K562 (cell line): ENCODE measurements at regions not wholly inside any gene's neighbourhood (a gene's known extent, or its start where the extent isn't known, plus 50 kb on each side); places are given as distances from the start of the nearest gene placed in this dataset.

ENCODE experiments used
- ATAC-seq: fragments of 200-7000 bp; cut with Tn5 transposase; 3 replicates; pipeline ENCODE4 v1.9.1; 2020; ENCODE audit warnings: moderate library complexity
- BruUV-seq: library from RNA; stranded (reverse); fragments of 400-500 nt; replicated peaks from 2 replicates; lab custom pipeline; 2021; lab: Mats Ljungman, UMichigan
- CTCF ChIA-PET: fragments of 300-600 bp; formaldehyde crosslinking; extraction: SDS; loops from one replicate; lab custom pipeline; 2021; ENCODE audit warnings: low intra/inter-chr PET ratio; lab: Yijun Ruan, JAX
- POLR2A ChIA-PET: fragments of 300-600, 350-650 bp; sonication (Branson Sonifier 250); formaldehyde crosslinking; extraction: SDS; loops from one replicate; lab custom pipeline; 2021; ENCODE audit warnings: antibody characterized with exemption, inconsistent platforms; lab: Yijun Ruan, JAX
- DNase-seq, 4 experiments: peaks; one replicate each; pipeline versions ENCODE4 v3.0.0 to v3.0.0-alpha.2; 2011 to 2018; ENCODE audit warnings: low spot score in 3 of 4, mixed read lengths in 3 of 4; ENCODE audit errors: extremely low read depth in 1 of 4
- FAIRE-seq: peaks from 2 replicates; lab custom pipeline; 2011; peaks lifted over from hg19 to GRCh38; lab: Jason Lieb, UNC
- H2AFZ ChIP-seq: 2 replicates; pipeline ENCODE4 v1.6.0; 2011; ENCODE audit warnings: low read depth, low read length, control low read depth, inconsistent platforms
- H3K27ac ChIP-seq: fragments of 200-600 bp; 3 replicates; pipeline ENCODE4 v1.8.0; 2011; ENCODE audit warnings: low read depth, mild to moderate bottlenecking, control low read depth, inconsistent platforms, low read length, moderate library complexity, mixed read lengths; ENCODE audit errors: extremely low read depth
- H3K27me3 ChIP-seq, 2 experiments: fragments of 300-600 bp in 1 of 2; 2 replicates in 1 of 2; 3 replicates in 1 of 2; pipeline versions ENCODE4 v1.6.0 to v1.8.0; 2011; ENCODE audit warnings: inconsistent platforms in 2 of 2, low read length in 2 of 2, mild to moderate bottlenecking in 1 of 2, mixed read lengths in 1 of 2, moderate library complexity in 1 of 2; ENCODE audit not compliant: control insufficient read depth in 2 of 2, insufficient read depth in 2 of 2
- H3K36me3 ChIP-seq: fragments of 300-600 bp; 3 replicates; pipeline ENCODE4 v1.8.0; 2011; ENCODE audit warnings: mild to moderate bottlenecking, low read length, inconsistent platforms; ENCODE audit not compliant: control insufficient read depth, insufficient read depth
- H3K4me1 ChIP-seq, 2 experiments: fragments of 200-600 bp in 1 of 2; replicated peaks in 1 of 2; 2 replicates in 1 of 2; 3 replicates in 1 of 2; pipeline versions ENCODE4 v1.5.1 to v1.8.0; 2011; ENCODE audit warnings: inconsistent platforms in 2 of 2, low read length in 2 of 2, mild to moderate bottlenecking in 1 of 2, mixed read lengths in 1 of 2, moderate library complexity in 1 of 2; ENCODE audit not compliant: control insufficient read depth in 2 of 2, insufficient read depth in 2 of 2
- H3K4me2 ChIP-seq: 2 replicates; pipeline ENCODE4 v1.6.1; 2011; ENCODE audit warnings: low read length, control low read depth, inconsistent platforms, mixed read lengths; ENCODE audit not compliant: insufficient read depth
- H3K4me3 ChIP-seq: fragments of 200-600 bp; sonication (generic), shearing (Covaris generic); 2 replicates; pipeline ENCODE4 v1.5.1; 2016; ENCODE audit warnings: control low read depth, inconsistent platforms
- H3K79me2 ChIP-seq: fragments of 200-600 bp; 3 replicates; pipeline ENCODE4 v1.8.0; 2011; ENCODE audit warnings: low read length, inconsistent platforms; ENCODE audit not compliant: control insufficient read depth, insufficient read depth
- H3K9ac ChIP-seq, 2 experiments: 2 replicates each; pipeline versions ENCODE4 v1.6.0 to v1.6.1; 2011; ENCODE audit warnings: low read depth in 2 of 2, low read length in 2 of 2, control low read depth in 1 of 2, inconsistent platforms in 1 of 2, mild to moderate bottlenecking in 1 of 2, mixed read lengths in 1 of 2; ENCODE audit not compliant: insufficient read depth in 1 of 2
- H3K9me1 ChIP-seq: one replicate; pipeline ENCODE4 v1.6.0; 2011; ENCODE audit warnings: inconsistent platforms, mild to moderate bottlenecking, low read length, moderate library complexity; ENCODE audit not compliant: control insufficient read depth, insufficient read depth
- H3K9me3 ChIP-seq: replicated peaks from 2 replicates; pipeline ENCODE4 v1.5.1; 2011; ENCODE audit warnings: low read depth, low read length, inconsistent platforms; ENCODE audit not compliant: control insufficient read depth, insufficient read depth
- H4K20me1 ChIP-seq: replicated peaks from 2 replicates; pipeline ENCODE4 v1.6.1; 2011; ENCODE audit warnings: low read length, inconsistent platforms, mixed read lengths; ENCODE audit not compliant: control insufficient read depth, insufficient read depth
- CBFA2T3 ChIP-seq: fragments of 450-650 bp; IDR thresholded peaks from 2 replicates; pipeline ENCODE4 v1.6.1; 2017
- CSDE1 ChIP-seq, 2 experiments: fragments of 450-650 bp; IDR thresholded peaks; 2 replicates each; pipeline ENCODE4 v1.6.1; 2016; ENCODE audit warnings: mild to moderate bottlenecking in 1 of 2
- EP400 ChIP-seq: fragments of 450-650 bp; IDR thresholded peaks from 2 replicates; pipeline ENCODE4 v1.6.1; 2017; ENCODE audit warnings: antibody characterized with exemption, mild to moderate bottlenecking, moderate library complexity
- HCFC1 ChIP-seq: IDR thresholded peaks from 2 replicates; pipeline ENCODE4 v1.6.1; 2012; ENCODE audit warnings: low read depth, low read length, improper control_type of control experiment
- MAZ ChIP-seq, 2 experiments: fragments of 450-650 bp in 1 of 2; sonication (generic) in 1 of 2; formaldehyde crosslinking; IDR thresholded peaks in 1 of 2; conservative IDR thresholded peaks in 1 of 2; 2 replicates each; pipeline versions ENCODE4 v1.4.0 to v1.5.0; 2020; ENCODE audit warnings: mild to moderate bottlenecking in 1 of 2, missing genetic modification reagents in 1 of 2
- MYC ChIP-seq, 2 experiments: fragments of 250-450 bp in 1 of 2; sonication (Bioruptor Pico) in 1 of 2; IDR thresholded peaks; 2 replicates each; pipeline versions ENCODE4 v1.5.1 to v1.6.1; 2012 to 2021; ENCODE audit warnings: low read depth in 2 of 2, borderline replicate concordance in 1 of 2, improper control_type of control experiment in 1 of 2, low read length in 1 of 2, mild to moderate bottlenecking in 1 of 2, moderate library complexity in 1 of 2
- NBN ChIP-seq: fragments of 450-650 bp; IDR thresholded peaks from 2 replicates; pipeline ENCODE4 v1.6.1; 2016; ENCODE audit warnings: low read depth, mild to moderate bottlenecking
- NFATC3 ChIP-seq: fragments of 450-650 bp; IDR thresholded peaks from 2 replicates; pipeline ENCODE4 v1.6.1; 2017; ENCODE audit warnings: mild to moderate bottlenecking
- PHB ChIP-seq: fragments of 250-450 bp; sonication (Bioruptor Pico); IDR thresholded peaks from 2 replicates; pipeline ENCODE4 v1.5.0; 2021
- RUNX1 ChIP-seq: sonication (generic); IDR thresholded peaks from 2 replicates; pipeline ENCODE4 v1.6.1; 2016; ENCODE audit warnings: antibody characterized with exemption, low read depth
- THRAP3 ChIP-seq: fragments of 450-650 bp; IDR thresholded peaks from 2 replicates; pipeline ENCODE4 v1.6.1; 2016; ENCODE audit warnings: mild to moderate bottlenecking, inconsistent platforms, borderline replicate concordance
- XRCC4 ChIP-seq: IDR thresholded peaks from one replicate; pipeline ENCODE4 v1.6.1; 2011; ENCODE audit not compliant: insufficient read depth, insufficient read length; ENCODE audit errors: extremely low read depth
- YY1 ChIP-seq, 3 experiments: IDR thresholded peaks; 2 replicates each; pipeline ENCODE4 v1.6.1; 2011; ENCODE audit warnings: low read length in 2 of 3, mild to moderate bottlenecking in 2 of 3, moderate library complexity in 2 of 3, borderline replicate concordance in 1 of 3, control low read depth in 1 of 3, low read depth in 1 of 3; ENCODE audit not compliant: insufficient read depth in 3 of 3, insufficient replicate concordance in 2 of 3, control insufficient read depth in 1 of 3, insufficient read length in 1 of 3; ENCODE audit errors: extremely low read depth in 1 of 3
- ZNF274 ChIP-seq: IDR thresholded peaks from 2 replicates; pipeline ENCODE4 v1.6.1; 2011; ENCODE audit warnings: low read depth, mild to moderate bottlenecking, low read length, moderate library complexity, borderline replicate concordance
- ZNF407 ChIP-seq: fragments of 450-650 bp; IDR thresholded peaks from 2 replicates; pipeline ENCODE4 v1.6.1; 2016; ENCODE audit warnings: low read depth
- ZNF699 ChIP-seq: fragments of 250-450 bp; sonication (Bioruptor Pico); IDR thresholded peaks from 2 replicates; pipeline ENCODE4 v1.8.0; 2021; ENCODE audit warnings: mild to moderate bottlenecking, moderate library complexity; ENCODE audit not compliant: insufficient replicate concordance
- WGBS: fragments of 100-300 bp; shearing (Covaris generic); methylation state at CpG from one replicate; pipeline ENCODE4 v1.1.6; 2016; ENCODE audit warnings: low coverage, mixed read lengths; ENCODE audit not compliant: insufficient coverage; ENCODE audit errors: missing lambda C conversion rate; 5-methylcytosine and 5-hydroxymethylcytosine counted together
- in situ Hi-C: fragments of 300-500 bp; cut with MboI; formaldehyde crosslinking; loops from 4 replicates; pipeline ENCODE4 v1.15.0; 2018; ENCODE audit warnings: inconsistent platforms, mixed read lengths
- intact Hi-C: fragments of 100-400 bp; cut with micrococcal nuclease; formaldehyde crosslinking; loops from 2 replicates; pipeline ENCODE4 v1.14.2; 2022

GRCh38 chr12:28121433-28121832, 68.8 kb upstream of the CCDC91 start:
- Histone ChIP-seq H3K27me3 (no peaks in the 10 kb centered on the region), H3K9me1 (no peaks in the 10 kb centered on the region), H3K36me3 (no peaks in the 10 kb centered on the region), H3K4me1 (peaks cover 0 to 11% of the 10 kb centered on the region in 2 experiments; a peak in 2 of 5 replicates), H3K79me2 (no peaks in the 10 kb centered on the region), H4K20me1 (no peaks in the 10 kb centered on the region), H3K9ac (no peak overlapping the region), H3K4me3 (no peak overlapping the region), H2AFZ (0 out of 2 replicates have a peak overlapping the region, but pooled peaks have one; percentile 67), H3K9me3 (no peaks in the 10 kb centered on the region), H3K27ac (no peak overlapping the region), H3K4me2 (no peak overlapping the region)
- FAIRE-seq = no peak
- DNase-seq = no peak
- WGBS = 29% methylated on average over 1 of the region's 1 CpG
- intact Hi-C loops = no loop called here
- CTCF ChIA-PET = no interaction called here
- in situ Hi-C loops = no loop called here
- no peak for ATAC-seq
- BruUV-seq = no TSS peak
- POLR2A ChIA-PET = interaction anchor here (1.0 to 1.2 kb wide), 2 partner anchors 9 to 11 kb away, joined by 3 read pairs; no protein-coding TSS in a partner anchor
- TF ChIP-seq YY1 (IDR thresholded peaks at IDR 0.05; ENCODE audit: borderline replicate concordance in 1 of 3, control insufficient read depth in 1 of 3, extremely low read depth in 1 of 3, insufficient read depth in 3 of 3, insufficient read length in 1 of 3, insufficient replicate concordance in 2 of 3, low read depth in 1 of 3, low read length in 2 of 3) (no peak), ZNF699 (no peak), HCFC1 (no peak), PHB (no peak), MYC (IDR thresholded peaks at IDR 0.05; ENCODE audit: low read depth, low read length) (no peak), MYC (CRISPR knock-in tag; IDR thresholded peaks at IDR 0.05; ENCODE audit: borderline replicate concordance, low read depth) (no peak), CSDE1 (IDR thresholded peaks at IDR 0.05) (no peak), CBFA2T3 (no peak), ZNF274 (no peak), XRCC4 (no peak), ZNF407 (no peak), EP400 (no peak), THRAP3 (no peak), MAZ (CRISPR knock-in tag; conservative IDR thresholded peaks at IDR 0.05 in 1 of 2, IDR thresholded peaks at IDR 0.05 in 1 of 2) (no peak), RUNX1 (no peak), NBN (no peak), NFATC3 (no peak)
